Testis (tissue), 2 donors: ENCODE measurements at regions not wholly inside any gene's neighbourhood (a gene's known extent, or its start where the extent isn't known, plus 50 kb on each side); places are given as distances from the start of the nearest gene placed in this dataset.

Experiments used
- POLR2A ChIP-seq: fragments of 450-650 bp; IDR thresholded peaks from one replicate; pipeline ENCODE4 v1.6.1; 2017; ENCODE audit warnings: antibody characterized with exemption, mild to moderate bottlenecking, moderate library complexity
- TF ChIP-seq, protein P1 (sequence below), 3 experiments: fragments of 450-650 bp in 2 of 3; fragments of 200-600 bp in 1 of 3; sonication (generic) in 1 of 3; IDR thresholded peaks; one replicate each; pipeline ENCODE4 v1.5.1; 2016 to 2019; ENCODE audit warnings: antibody characterized with exemption in 3 of 3, mild to moderate bottlenecking in 2 of 3, moderate library complexity in 1 of 3

DNA sequence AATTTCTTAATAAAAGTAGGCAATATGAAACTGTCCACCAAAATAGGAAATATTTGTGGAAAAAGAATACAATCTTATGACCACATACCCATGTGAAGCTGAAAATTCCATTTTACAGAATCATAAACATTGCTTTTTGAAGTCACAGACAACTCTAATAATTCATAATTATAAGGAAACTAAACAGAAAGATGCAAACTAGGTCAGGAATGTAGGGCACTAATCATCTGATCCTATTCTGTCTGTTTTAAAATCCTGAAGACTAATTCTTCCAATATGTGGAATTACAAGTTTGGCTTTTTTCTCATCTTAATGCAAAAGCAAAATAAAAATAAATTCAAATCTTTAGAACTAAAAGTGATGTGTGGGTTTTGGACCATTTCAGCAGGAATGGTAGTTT is 528.6 kb downstream of the LTN1 start:
- TF ChIP-seq, protein P1, sequence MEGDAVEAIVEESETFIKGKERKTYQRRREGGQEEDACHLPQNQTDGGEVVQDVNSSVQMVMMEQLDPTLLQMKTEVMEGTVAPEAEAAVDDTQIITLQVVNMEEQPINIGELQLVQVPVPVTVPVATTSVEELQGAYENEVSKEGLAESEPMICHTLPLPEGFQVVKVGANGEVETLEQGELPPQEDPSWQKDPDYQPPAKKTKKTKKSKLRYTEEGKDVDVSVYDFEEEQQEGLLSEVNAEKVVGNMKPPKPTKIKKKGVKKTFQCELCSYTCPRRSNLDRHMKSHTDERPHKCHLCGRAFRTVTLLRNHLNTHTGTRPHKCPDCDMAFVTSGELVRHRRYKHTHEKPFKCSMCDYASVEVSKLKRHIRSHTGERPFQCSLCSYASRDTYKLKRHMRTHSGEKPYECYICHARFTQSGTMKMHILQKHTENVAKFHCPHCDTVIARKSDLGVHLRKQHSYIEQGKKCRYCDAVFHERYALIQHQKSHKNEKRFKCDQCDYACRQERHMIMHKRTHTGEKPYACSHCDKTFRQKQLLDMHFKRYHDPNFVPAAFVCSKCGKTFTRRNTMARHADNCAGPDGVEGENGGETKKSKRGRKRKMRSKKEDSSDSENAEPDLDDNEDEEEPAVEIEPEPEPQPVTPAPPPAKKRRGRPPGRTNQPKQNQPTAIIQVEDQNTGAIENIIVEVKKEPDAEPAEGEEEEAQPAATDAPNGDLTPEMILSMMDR (IDR thresholded peaks at IDR 0.05): no peak
- TF ChIP-seq POLR2A: no peak
